ENCODE measurements at regions not wholly inside any gene's neighbourhood (a gene's known extent, or its start where the extent isn't known, plus 50 kb on each side); places are given as distances from the start of the nearest gene placed in this dataset.
"Not testable (repeated sequence)": the region's sequence is repeated elsewhere in the genome, so short reads cannot be mapped to it uniquely, and the experiment has no call there.

DNA sequence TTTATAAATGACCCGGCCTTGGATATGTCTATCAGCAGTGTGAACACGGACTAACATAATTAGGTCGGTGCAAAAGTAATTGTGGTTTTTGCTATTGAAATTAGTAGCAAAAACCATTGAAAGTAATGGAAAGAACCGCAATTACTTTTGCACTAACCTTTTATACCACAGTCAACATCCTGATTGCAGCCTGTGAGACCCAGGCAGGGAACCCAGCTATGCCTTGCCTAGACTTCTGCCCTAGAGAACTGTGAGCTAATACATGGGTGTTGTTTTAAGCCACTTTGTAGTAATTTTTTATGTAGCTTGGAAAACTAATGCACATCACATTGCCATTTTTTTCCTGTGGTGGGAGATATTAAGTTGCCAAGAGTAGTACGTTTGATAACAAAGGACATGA lies 120.7 kb downstream of the SCG2 start:
- no peaks in the 10 kb centered on the region for H3K36me3 ChIP-seq (ENCODE audit: control insufficient read depth in 2 of 2, insufficient read depth in 2 of 2, low read length in 2 of 2)
- no peak overlapping the region for H3K27ac ChIP-seq (ENCODE audit: low read length)
- H3K27me3 ChIP-seq (ENCODE audit: control insufficient read depth in 1 of 2, insufficient read depth in 2 of 2, low read length in 2 of 2) = no peaks in the 10 kb centered on the region
- H3K4me3 ChIP-seq (ENCODE audit: low read length in 2 of 2) = no peak overlapping the region
- H3K9ac ChIP-seq (ENCODE audit: low read length in 2 of 2) = no peak overlapping the region
- H3K4me1 ChIP-seq (ENCODE audit: control insufficient read depth, insufficient read depth, low read length) = no peaks in the 10 kb centered on the region
- no peaks in the 10 kb centered on the region for H3K9me3 ChIP-seq (ENCODE audit: control insufficient read depth in 2 of 2, low read length in 2 of 2)

DNA sequence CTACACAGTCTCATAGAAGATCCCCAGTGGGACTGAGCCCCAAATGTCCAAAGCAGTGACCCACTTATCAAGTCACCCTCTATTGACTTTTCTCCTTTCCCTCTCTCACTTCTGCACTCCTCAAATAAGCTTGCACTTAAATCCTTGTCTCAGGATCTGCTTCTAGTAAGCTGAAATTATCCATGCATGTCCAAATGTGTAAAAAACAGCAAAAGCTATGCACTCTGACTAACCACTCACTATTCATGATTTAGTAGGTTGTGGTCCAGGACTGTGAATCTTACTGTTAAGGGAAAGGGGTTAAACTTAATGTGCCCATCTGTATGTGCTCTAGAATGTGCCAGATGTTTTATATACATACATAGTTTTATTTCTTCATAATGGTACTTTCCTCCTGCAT lies 115.4 kb downstream of the SCG2 start:
- Histone ChIP-seq H3K4me3 (ENCODE audit: low read length in 2 of 2) (no peak overlapping the region), H3K27me3 (ENCODE audit: control insufficient read depth in 1 of 2, insufficient read depth in 2 of 2, low read length in 2 of 2) (no peaks in the 10 kb centered on the region), H3K27ac (ENCODE audit: low read length) (no peak overlapping the region), H3K36me3 (ENCODE audit: control insufficient read depth in 2 of 2, insufficient read depth in 2 of 2, low read length in 2 of 2) (no peaks in the 10 kb centered on the region), H3K4me1 (ENCODE audit: control insufficient read depth, insufficient read depth, low read length) (no peaks in the 10 kb centered on the region), H3K9ac (ENCODE audit: low read length in 2 of 2) (no peak overlapping the region), H3K9me3 (ENCODE audit: control insufficient read depth in 2 of 2, low read length in 2 of 2) (no peaks in the 10 kb centered on the region)

- H3K27me3 ChIP-seq (ENCODE audit: control insufficient read depth in 1 of 2, insufficient read depth in 2 of 2, low read length in 2 of 2) = no peaks in the 10 kb centered on the region
- no peaks in the 10 kb centered on the region for H3K4me1 ChIP-seq (ENCODE audit: control insufficient read depth, insufficient read depth, low read length)
- no peaks in the 10 kb centered on the region for H3K36me3 ChIP-seq (ENCODE audit: control insufficient read depth in 2 of 2, insufficient read depth in 2 of 2, low read length in 2 of 2)
- no peaks in the 10 kb centered on the region for H3K9me3 ChIP-seq (ENCODE audit: control insufficient read depth in 2 of 2, low read length in 2 of 2)
- no peak overlapping the region for H3K4me3 ChIP-seq (ENCODE audit: low read length in 2 of 2)
- H3K27ac ChIP-seq (ENCODE audit: low read length) = no peak overlapping the region
- no peak overlapping the region for H3K9ac ChIP-seq (ENCODE audit: low read length in 2 of 2)
Measured at GRCh38 chr2:223487214-223487846, 114.8 kb downstream of the SCG2 start.

DNA sequence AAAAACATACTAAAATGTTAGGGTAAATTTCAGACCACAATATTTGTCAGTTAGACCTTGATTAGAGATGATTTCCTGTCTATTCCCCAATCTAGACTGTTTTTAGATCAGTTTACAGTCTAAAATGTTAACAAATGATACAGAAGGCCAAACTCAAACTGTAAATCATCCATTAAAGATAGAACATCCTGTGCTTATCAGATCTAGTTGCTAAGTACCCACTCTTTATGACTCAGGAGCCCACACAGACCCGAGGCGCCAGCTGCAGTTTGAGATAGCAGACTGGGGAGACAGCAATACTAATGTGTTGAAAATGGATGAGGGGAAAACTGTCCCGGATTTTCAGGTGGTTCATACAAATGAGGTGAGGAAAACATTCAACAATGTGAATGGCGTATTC lies 113.3 kb downstream of the SCG2 start:
- H3K27ac ChIP-seq (ENCODE audit: low read length) = no peak overlapping the region
- H3K36me3 ChIP-seq (ENCODE audit: control insufficient read depth in 2 of 2, insufficient read depth in 2 of 2, low read length in 2 of 2) = no peaks in the 10 kb centered on the region
- no peak overlapping the region for H3K9ac ChIP-seq (ENCODE audit: low read length in 2 of 2)
- no peaks in the 10 kb centered on the region for H3K9me3 ChIP-seq (ENCODE audit: control insufficient read depth in 2 of 2, low read length in 2 of 2)
- no peaks in the 10 kb centered on the region for H3K27me3 ChIP-seq (ENCODE audit: control insufficient read depth in 1 of 2, insufficient read depth in 2 of 2, low read length in 2 of 2)
- H3K4me1 ChIP-seq (ENCODE audit: control insufficient read depth, insufficient read depth, low read length) = no peaks in the 10 kb centered on the region
- no peak overlapping the region for H3K4me3 ChIP-seq (ENCODE audit: low read length in 2 of 2)

- Histone ChIP-seq H3K4me3 (ENCODE audit: low read length in 2 of 2) (no peak overlapping the region), H3K36me3 (ENCODE audit: control insufficient read depth in 2 of 2, insufficient read depth in 2 of 2, low read length in 2 of 2) (no peaks in the 10 kb centered on the region), H3K4me1 (ENCODE audit: control insufficient read depth, insufficient read depth, low read length) (no peaks in the 10 kb centered on the region), H3K27me3 (ENCODE audit: control insufficient read depth in 1 of 2, insufficient read depth in 2 of 2, low read length in 2 of 2) (no peaks in the 10 kb centered on the region), H3K9ac (ENCODE audit: low read length in 2 of 2) (no peak overlapping the region), H3K9me3 (ENCODE audit: control insufficient read depth in 2 of 2, low read length in 2 of 2) (no peaks in the 10 kb centered on the region), H3K27ac (ENCODE audit: low read length) (no peak overlapping the region)
Measured at GRCh38 chr2:223494496-223494895, 107.7 kb downstream of the SCG2 start.

- H3K9me3 ChIP-seq (ENCODE audit: control insufficient read depth in 2 of 2, low read length in 2 of 2) = no peaks in the 10 kb centered on the region
- H3K27me3 ChIP-seq (ENCODE audit: control insufficient read depth in 1 of 2, insufficient read depth in 2 of 2, low read length in 2 of 2) = no peaks in the 10 kb centered on the region
- H3K4me3 ChIP-seq (ENCODE audit: low read length in 2 of 2) = no peak overlapping the region
- no peaks in the 10 kb centered on the region for H3K4me1 ChIP-seq (ENCODE audit: control insufficient read depth, insufficient read depth, low read length)
- H3K27ac ChIP-seq (ENCODE audit: low read length) = no peak overlapping the region
- H3K36me3 ChIP-seq (ENCODE audit: control insufficient read depth in 2 of 2, insufficient read depth in 2 of 2, low read length in 2 of 2) = no peaks in the 10 kb centered on the region
- no peak overlapping the region for H3K9ac ChIP-seq (ENCODE audit: low read length in 2 of 2)
Measured at GRCh38 chr2:223494942-223495341, 107.2 kb downstream of the SCG2 start.

- not testable (repeated sequence) for H3K36me3 ChIP-seq (ENCODE audit: control insufficient read depth in 2 of 2, insufficient read depth in 2 of 2, low read length in 2 of 2); H3K27me3 ChIP-seq (ENCODE audit: control insufficient read depth in 1 of 2, insufficient read depth in 2 of 2, low read length in 2 of 2); H3K4me1 ChIP-seq (ENCODE audit: control insufficient read depth, insufficient read depth, low read length); H3K9ac ChIP-seq (ENCODE audit: low read length in 2 of 2); H3K4me3 ChIP-seq (ENCODE audit: low read length in 2 of 2); H3K9me3 ChIP-seq (ENCODE audit: control insufficient read depth in 2 of 2, low read length in 2 of 2); H3K27ac ChIP-seq (ENCODE audit: low read length)
Measured at GRCh38 chr2:223496853-223497252, 105.3 kb downstream of the SCG2 start.

- no peaks in the 10 kb centered on the region for H3K36me3 ChIP-seq (ENCODE audit: control insufficient read depth in 2 of 2, insufficient read depth in 2 of 2, low read length in 2 of 2)
- no peaks in the 10 kb centered on the region for H3K4me1 ChIP-seq (ENCODE audit: control insufficient read depth, insufficient read depth, low read length)
- H3K4me3 ChIP-seq (ENCODE audit: low read length in 2 of 2) = no peak overlapping the region
- no peaks in the 10 kb centered on the region for H3K27me3 ChIP-seq (ENCODE audit: control insufficient read depth in 1 of 2, insufficient read depth in 2 of 2, low read length in 2 of 2)
- H3K9me3 ChIP-seq (ENCODE audit: control insufficient read depth in 2 of 2, low read length in 2 of 2) = no peaks in the 10 kb centered on the region
- H3K27ac ChIP-seq (ENCODE audit: low read length) = no peak overlapping the region
- H3K9ac ChIP-seq (ENCODE audit: low read length in 2 of 2) = no peak overlapping the region
Measured at GRCh38 chr2:223500709-223501108, 101.5 kb downstream of the SCG2 start.

- Histone ChIP-seq H3K4me3 (ENCODE audit: low read length in 2 of 2) (no peak overlapping the region), H3K27ac (ENCODE audit: low read length) (no peak overlapping the region), H3K4me1 (ENCODE audit: control insufficient read depth, insufficient read depth, low read length) (no peaks in the 10 kb centered on the region), H3K9me3 (ENCODE audit: control insufficient read depth in 2 of 2, low read length in 2 of 2) (no peaks in the 10 kb centered on the region), H3K27me3 (ENCODE audit: control insufficient read depth in 1 of 2, insufficient read depth in 2 of 2, low read length in 2 of 2) (no peaks in the 10 kb centered on the region), H3K9ac (ENCODE audit: low read length in 2 of 2) (no peak overlapping the region), H3K36me3 (ENCODE audit: control insufficient read depth in 2 of 2, insufficient read depth in 2 of 2, low read length in 2 of 2) (no peaks in the 10 kb centered on the region)
Measured at GRCh38 chr2:223501641-223502040, 100.5 kb downstream of the SCG2 start.

DNA sequence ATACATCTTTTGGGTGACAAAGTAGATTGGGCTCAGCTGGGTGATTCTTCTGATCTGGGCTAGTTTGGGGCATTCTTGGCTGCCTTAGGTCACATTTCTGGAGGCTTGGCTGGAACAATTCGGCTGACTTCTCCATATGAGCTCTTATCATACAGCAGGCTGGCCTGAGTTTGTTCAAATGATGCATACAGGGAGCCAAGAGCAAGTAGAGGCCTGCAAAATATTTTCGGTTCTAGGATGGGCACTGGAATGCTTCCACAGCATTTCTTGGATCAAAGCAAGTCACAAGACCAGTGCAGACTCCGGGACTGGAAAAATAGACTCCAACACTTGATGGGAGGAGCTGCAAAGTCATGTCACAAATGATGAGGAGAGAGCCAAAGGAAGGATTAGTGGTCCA lies 98.4 kb downstream of the SCG2 start:
- no peak overlapping the region for H3K4me3 ChIP-seq (ENCODE audit: low read length in 2 of 2)
- no peak overlapping the region for H3K27ac ChIP-seq (ENCODE audit: low read length)
- H3K36me3 ChIP-seq (ENCODE audit: control insufficient read depth in 2 of 2, insufficient read depth in 2 of 2, low read length in 2 of 2) = no peaks in the 10 kb centered on the region
- no peaks in the 10 kb centered on the region for H3K4me1 ChIP-seq (ENCODE audit: control insufficient read depth, insufficient read depth, low read length)
- H3K9ac ChIP-seq (ENCODE audit: low read length in 2 of 2) = no peak overlapping the region
- H3K9me3 ChIP-seq (ENCODE audit: control insufficient read depth in 2 of 2, low read length in 2 of 2) = no peaks in the 10 kb centered on the region
- H3K27me3 ChIP-seq (ENCODE audit: control insufficient read depth in 1 of 2, insufficient read depth in 2 of 2, low read length in 2 of 2) = no peaks in the 10 kb centered on the region

- Histone ChIP-seq H3K27ac (ENCODE audit: low read length) (no peak overlapping the region), H3K4me1 (ENCODE audit: control insufficient read depth, insufficient read depth, low read length) (no peaks in the 10 kb centered on the region), H3K4me3 (ENCODE audit: low read length in 2 of 2) (no peak overlapping the region), H3K36me3 (ENCODE audit: control insufficient read depth in 2 of 2, insufficient read depth in 2 of 2, low read length in 2 of 2) (no peaks in the 10 kb centered on the region), H3K27me3 (ENCODE audit: control insufficient read depth in 1 of 2, insufficient read depth in 2 of 2, low read length in 2 of 2) (no peaks in the 10 kb centered on the region), H3K9me3 (ENCODE audit: control insufficient read depth in 2 of 2, low read length in 2 of 2) (no peaks in the 10 kb centered on the region), H3K9ac (ENCODE audit: low read length in 2 of 2) (no peak overlapping the region)
Measured at GRCh38 chr2:223508372-223508771, 93.8 kb downstream of the SCG2 start.

Measured in stomach smooth muscle (tissue), 2 donors.